Lower leg skin (tissue), 3 donors: ENCODE measurements at regions not wholly inside any gene's neighbourhood (a gene's known extent, or its start where the extent isn't known, plus 50 kb on each side); places are given as distances from the start of the nearest gene placed in this dataset.

Experiments
- POLR2A ChIP-seq, 2 donors: fragments of 450-650 bp; IDR thresholded peaks; one replicate each; pipeline ENCODE4 v1.6.1; 2016 to 2017; ENCODE audit warnings: antibody characterized with exemption in 2 of 2, mild to moderate bottlenecking in 1 of 2, moderate library complexity in 1 of 2
- TF ChIP-seq, protein P1 (sequence below), 3 donors: fragments of 450-650 bp; IDR thresholded peaks; one replicate each; pipeline ENCODE4 v1.5.1; 2016; ENCODE audit warnings: antibody characterized with exemption in 3 of 3, mild to moderate bottlenecking in 3 of 3, moderate library complexity in 2 of 3

DNA sequence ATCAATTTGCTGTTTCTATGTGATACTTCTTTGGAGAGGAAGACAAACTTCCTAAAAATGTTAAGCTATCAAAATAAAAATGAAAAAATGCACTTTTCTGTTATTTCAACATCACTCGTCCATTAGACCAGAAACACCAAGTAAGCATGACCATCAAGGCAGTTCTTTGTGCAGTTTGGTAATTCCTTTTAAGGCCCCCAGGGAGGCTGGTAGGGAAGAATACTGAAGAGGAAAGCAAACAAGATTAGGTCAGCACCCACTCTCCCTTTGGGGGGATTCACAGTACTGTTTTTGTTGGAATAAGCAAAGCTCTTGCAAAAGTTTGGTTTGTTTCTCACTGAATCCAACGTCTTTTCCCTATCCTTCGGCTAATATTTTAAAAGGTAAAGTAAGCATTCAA is 206.8 kb upstream of the SLC35B3 start:
- TF ChIP-seq, protein P1, sequence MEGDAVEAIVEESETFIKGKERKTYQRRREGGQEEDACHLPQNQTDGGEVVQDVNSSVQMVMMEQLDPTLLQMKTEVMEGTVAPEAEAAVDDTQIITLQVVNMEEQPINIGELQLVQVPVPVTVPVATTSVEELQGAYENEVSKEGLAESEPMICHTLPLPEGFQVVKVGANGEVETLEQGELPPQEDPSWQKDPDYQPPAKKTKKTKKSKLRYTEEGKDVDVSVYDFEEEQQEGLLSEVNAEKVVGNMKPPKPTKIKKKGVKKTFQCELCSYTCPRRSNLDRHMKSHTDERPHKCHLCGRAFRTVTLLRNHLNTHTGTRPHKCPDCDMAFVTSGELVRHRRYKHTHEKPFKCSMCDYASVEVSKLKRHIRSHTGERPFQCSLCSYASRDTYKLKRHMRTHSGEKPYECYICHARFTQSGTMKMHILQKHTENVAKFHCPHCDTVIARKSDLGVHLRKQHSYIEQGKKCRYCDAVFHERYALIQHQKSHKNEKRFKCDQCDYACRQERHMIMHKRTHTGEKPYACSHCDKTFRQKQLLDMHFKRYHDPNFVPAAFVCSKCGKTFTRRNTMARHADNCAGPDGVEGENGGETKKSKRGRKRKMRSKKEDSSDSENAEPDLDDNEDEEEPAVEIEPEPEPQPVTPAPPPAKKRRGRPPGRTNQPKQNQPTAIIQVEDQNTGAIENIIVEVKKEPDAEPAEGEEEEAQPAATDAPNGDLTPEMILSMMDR (IDR thresholded peaks at IDR 0.05) = no peak
- no peak for TF ChIP-seq POLR2A (IDR thresholded peaks at IDR 0.05)
